ENCODE measurements at regions not wholly inside any gene's neighbourhood (a gene's known extent, or its start where the extent isn't known, plus 50 kb on each side); places are given as distances from the start of the nearest gene placed in this dataset.

GRCh38 chr5:27969157-27969556, 930.8 kb upstream of the CDH9 start:
- H3K27me3 ChIP-seq (ENCODE audit: low read depth, low read length): no peaks in the 10 kb centered on the region
- no peak for TF ChIP-seq CTCF (IDR thresholded peaks at IDR 0.05; ENCODE audit: low read depth, low read length)
- no peak for TF ChIP-seq EZH2phosphoT487 (IDR thresholded peaks at IDR 0.05; ENCODE audit: low read depth)
- no peak overlapping the region for H3K4me3 ChIP-seq (ENCODE audit: low read length)
- H2AFZ ChIP-seq (ENCODE audit: low read depth, low read length): no peak overlapping the region
- no peak overlapping the region for H3K4me2 ChIP-seq (ENCODE audit: low read length)
- H3K36me3 ChIP-seq (replicated peaks; ENCODE audit: low read depth, low read length): no peaks in the 10 kb centered on the region
- H3K27ac ChIP-seq (ENCODE audit: low read length): no peak overlapping the region
- no peak overlapping the region for H3K9ac ChIP-seq (ENCODE audit: low read length)
- H3K79me2 ChIP-seq (ENCODE audit: low read length): no peaks in the 10 kb centered on the region
- no peaks in the 10 kb centered on the region for H3K9me3 ChIP-seq (ENCODE audit: insufficient read depth, low read length)
- no peaks in the 10 kb centered on the region for H3K4me1 ChIP-seq (ENCODE audit: low read length)
- no peaks in the 10 kb centered on the region for H4K20me1 ChIP-seq (ENCODE audit: insufficient read depth, low read length)

- H4K20me1 ChIP-seq (ENCODE audit: insufficient read depth, low read length): no peaks in the 10 kb centered on the region
- H3K27me3 ChIP-seq (ENCODE audit: low read depth, low read length): no peaks in the 10 kb centered on the region
- H2AFZ ChIP-seq (ENCODE audit: low read depth, low read length): no peak overlapping the region
- H3K4me3 ChIP-seq (ENCODE audit: low read length): no peak overlapping the region
- H3K36me3 ChIP-seq (replicated peaks; ENCODE audit: low read depth, low read length): no peaks in the 10 kb centered on the region
- no peak overlapping the region for H3K9ac ChIP-seq (ENCODE audit: low read length)
- no peaks in the 10 kb centered on the region for H3K9me3 ChIP-seq (ENCODE audit: insufficient read depth, low read length)
- no peaks in the 10 kb centered on the region for H3K79me2 ChIP-seq (ENCODE audit: low read length)
- no peak overlapping the region for H3K27ac ChIP-seq (ENCODE audit: low read length)
- H3K4me2 ChIP-seq (ENCODE audit: low read length): no peak overlapping the region
- no peak for TF ChIP-seq EZH2phosphoT487 (IDR thresholded peaks at IDR 0.05; ENCODE audit: low read depth)
- TF ChIP-seq CTCF (IDR thresholded peaks at IDR 0.05; ENCODE audit: low read depth, low read length): no peak
- no peaks in the 10 kb centered on the region for H3K4me1 ChIP-seq (ENCODE audit: low read length)
Observed at GRCh38 chr5:27963050-27963783, 924.8 kb upstream of the CDH9 start.

GRCh38 chr5:27962198-27962597, 923.8 kb upstream of the CDH9 start:
- no peak overlapping the region for H3K4me2 ChIP-seq (ENCODE audit: low read length)
- TF ChIP-seq EZH2phosphoT487 (IDR thresholded peaks at IDR 0.05; ENCODE audit: low read depth) (no peak), CTCF (IDR thresholded peaks at IDR 0.05; ENCODE audit: low read depth, low read length) (no peak)
- H3K27ac ChIP-seq (ENCODE audit: low read length): no peak overlapping the region
- H3K27me3 ChIP-seq (ENCODE audit: low read depth, low read length): no peaks in the 10 kb centered on the region
- no peak overlapping the region for H3K4me3 ChIP-seq (ENCODE audit: low read length)
- no peak overlapping the region for H3K9ac ChIP-seq (ENCODE audit: low read length)
- no peaks in the 10 kb centered on the region for H3K79me2 ChIP-seq (ENCODE audit: low read length)
- no peaks in the 10 kb centered on the region for H3K4me1 ChIP-seq (ENCODE audit: low read length)
- no peaks in the 10 kb centered on the region for H3K9me3 ChIP-seq (ENCODE audit: insufficient read depth, low read length)
- no peak overlapping the region for H2AFZ ChIP-seq (ENCODE audit: low read depth, low read length)
- H3K36me3 ChIP-seq (replicated peaks; ENCODE audit: low read depth, low read length): no peaks in the 10 kb centered on the region
- no peaks in the 10 kb centered on the region for H4K20me1 ChIP-seq (ENCODE audit: insufficient read depth, low read length)

- H3K9me3 ChIP-seq (ENCODE audit: insufficient read depth, low read length): no peaks in the 10 kb centered on the region
- H4K20me1 ChIP-seq (ENCODE audit: insufficient read depth, low read length): no peaks in the 10 kb centered on the region
- no peak overlapping the region for H3K9ac ChIP-seq (ENCODE audit: low read length)
- H3K36me3 ChIP-seq (replicated peaks; ENCODE audit: low read depth, low read length): no peaks in the 10 kb centered on the region
- H2AFZ ChIP-seq (ENCODE audit: low read depth, low read length): no peak overlapping the region
- no peak overlapping the region for H3K27ac ChIP-seq (ENCODE audit: low read length)
- TF ChIP-seq EZH2phosphoT487 (IDR thresholded peaks at IDR 0.05; ENCODE audit: low read depth): no peak
- H3K4me3 ChIP-seq (ENCODE audit: low read length): no peak overlapping the region
- no peak overlapping the region for H3K4me2 ChIP-seq (ENCODE audit: low read length)
- H3K27me3 ChIP-seq (ENCODE audit: low read depth, low read length): no peaks in the 10 kb centered on the region
- no peaks in the 10 kb centered on the region for H3K79me2 ChIP-seq (ENCODE audit: low read length)
- no peaks in the 10 kb centered on the region for H3K4me1 ChIP-seq (ENCODE audit: low read length)
Observed at GRCh38 chr5:27947088-27947487, 908.7 kb upstream of the CDH9 start.

All from OCI-LY3 (cell line).